ENCODE measurements at regions not wholly inside any gene's neighbourhood (a gene's known extent, or its start where the extent isn't known, plus 50 kb on each side); places are given as distances from the start of the nearest gene placed in this dataset.

- FAIRE-seq (no peak), DNase-seq (ENCODE audit: insufficient read length, low spot score) (no peak)
- TF ChIP-seq POLR2A (IDR thresholded peaks at IDR 0.05; ENCODE audit: low read depth, low read length): no peak
- TF ChIP-seq PAX5 (IDR thresholded peaks at IDR 0.05; ENCODE audit: insufficient read depth, low read length, severe bottlenecking): no peak
- no peak for TF ChIP-seq SPI1 (IDR thresholded peaks at IDR 0.05; ENCODE audit: low read depth, low read length)
- TF ChIP-seq POU2F2 (IDR thresholded peaks at IDR 0.05; ENCODE audit: low read depth, low read length): no peak
- no peak for TF ChIP-seq TAF1 (IDR thresholded peaks at IDR 0.05; ENCODE audit: low read depth, low read length)
- no peak for TF ChIP-seq POLR2AphosphoS5 (IDR thresholded peaks at IDR 0.05; ENCODE audit: low read depth, low read length)
Measured at GRCh38 chr16:86242244-86243122, 267.8 kb upstream of the FOXF1 start.

GRCh38 chr16:86243123-86243473 is 267.2 kb upstream of the FOXF1 start:
- no peak for FAIRE-seq
- TF ChIP-seq POLR2AphosphoS5 (IDR thresholded peaks at IDR 0.05; ENCODE audit: low read depth, low read length) (no peak), SPI1 (IDR thresholded peaks at IDR 0.05; ENCODE audit: low read depth, low read length) (no peak), PAX5 (IDR thresholded peaks at IDR 0.05; ENCODE audit: insufficient read depth, low read length, severe bottlenecking) (no peak), POLR2A (IDR thresholded peaks at IDR 0.05; ENCODE audit: low read depth, low read length) (no peak), POU2F2 (IDR thresholded peaks at IDR 0.05; ENCODE audit: low read depth, low read length) (no peak), TAF1 (IDR thresholded peaks at IDR 0.05; ENCODE audit: low read depth, low read length) (no peak)
- no peak for DNase-seq (ENCODE audit: insufficient read length, low spot score)

GRCh38 chr16:86243571-86244154 is 266.7 kb upstream of the FOXF1 start:
- TF ChIP-seq TAF1 (IDR thresholded peaks at IDR 0.05; ENCODE audit: low read depth, low read length): no peak
- no peak for TF ChIP-seq PAX5 (IDR thresholded peaks at IDR 0.05; ENCODE audit: insufficient read depth, low read length, severe bottlenecking)
- TF ChIP-seq POLR2A (IDR thresholded peaks at IDR 0.05; ENCODE audit: low read depth, low read length): no peak
- TF ChIP-seq POU2F2 (IDR thresholded peaks at IDR 0.05; ENCODE audit: low read depth, low read length): no peak
- TF ChIP-seq POLR2AphosphoS5 (IDR thresholded peaks at IDR 0.05; ENCODE audit: low read depth, low read length): no peak
- no peak for FAIRE-seq
- no peak for DNase-seq (ENCODE audit: insufficient read length, low spot score)

- TF ChIP-seq TAF1 (IDR thresholded peaks at IDR 0.05; ENCODE audit: low read depth, low read length) (no peak), POLR2A (IDR thresholded peaks at IDR 0.05; ENCODE audit: low read depth, low read length) (no peak), POU2F2 (IDR thresholded peaks at IDR 0.05; ENCODE audit: low read depth, low read length) (no peak), SPI1 (IDR thresholded peaks at IDR 0.05; ENCODE audit: low read depth, low read length) (no peak), PAX5 (IDR thresholded peaks at IDR 0.05; ENCODE audit: insufficient read depth, low read length, severe bottlenecking) (no peak)
- FAIRE-seq (no peak), DNase-seq (ENCODE audit: insufficient read length, low spot score) (no peak)
Measured at GRCh38 chr16:86244158-86244557, 266.2 kb upstream of the FOXF1 start.

- no peak for TF ChIP-seq TAF1 (IDR thresholded peaks at IDR 0.05; ENCODE audit: low read depth, low read length)
- no peak for TF ChIP-seq PAX5 (IDR thresholded peaks at IDR 0.05; ENCODE audit: insufficient read depth, low read length, severe bottlenecking)
- no peak for TF ChIP-seq SPI1 (IDR thresholded peaks at IDR 0.05; ENCODE audit: low read depth, low read length)
- no peak for TF ChIP-seq POU2F2 (IDR thresholded peaks at IDR 0.05; ENCODE audit: low read depth, low read length)
- TF ChIP-seq POLR2AphosphoS5 (IDR thresholded peaks at IDR 0.05; ENCODE audit: low read depth, low read length): no peak
- no peak for TF ChIP-seq POLR2A (IDR thresholded peaks at IDR 0.05; ENCODE audit: low read depth, low read length)
- no peak for FAIRE-seq
- DNase-seq (ENCODE audit: insufficient read length, low spot score): no peak
Measured at GRCh38 chr16:86244936-86245335, 265.4 kb upstream of the FOXF1 start.

GRCh38 chr16:86245351-86245750 is 265.0 kb upstream of the FOXF1 start:
- TF ChIP-seq POU2F2 (IDR thresholded peaks at IDR 0.05; ENCODE audit: low read depth, low read length): no peak
- TF ChIP-seq POLR2AphosphoS5 (IDR thresholded peaks at IDR 0.05; ENCODE audit: low read depth, low read length): no peak
- TF ChIP-seq TAF1 (IDR thresholded peaks at IDR 0.05; ENCODE audit: low read depth, low read length): no peak
- TF ChIP-seq PAX5 (IDR thresholded peaks at IDR 0.05; ENCODE audit: insufficient read depth, low read length, severe bottlenecking): no peak
- no peak for TF ChIP-seq SPI1 (IDR thresholded peaks at IDR 0.05; ENCODE audit: low read depth, low read length)
- no peak for TF ChIP-seq POLR2A (IDR thresholded peaks at IDR 0.05; ENCODE audit: low read depth, low read length)
- DNase-seq (ENCODE audit: insufficient read length, low spot score): no peak
- no peak for FAIRE-seq

GRCh38 chr16:86245895-86246294 is 264.4 kb upstream of the FOXF1 start:
- no peak for TF ChIP-seq POLR2A (IDR thresholded peaks at IDR 0.05; ENCODE audit: low read depth, low read length)
- no peak for TF ChIP-seq PAX5 (IDR thresholded peaks at IDR 0.05; ENCODE audit: insufficient read depth, low read length, severe bottlenecking)
- TF ChIP-seq POLR2AphosphoS5 (IDR thresholded peaks at IDR 0.05; ENCODE audit: low read depth, low read length): no peak
- no peak for TF ChIP-seq SPI1 (IDR thresholded peaks at IDR 0.05; ENCODE audit: low read depth, low read length)
- TF ChIP-seq POU2F2 (IDR thresholded peaks at IDR 0.05; ENCODE audit: low read depth, low read length): no peak
- TF ChIP-seq TAF1 (IDR thresholded peaks at IDR 0.05; ENCODE audit: low read depth, low read length): no peak
- no peak for FAIRE-seq

GRCh38 chr16:86248310-86248905 is 261.9 kb upstream of the FOXF1 start:
- TF ChIP-seq POLR2A (IDR thresholded peaks at IDR 0.05; ENCODE audit: low read depth, low read length) (no peak), PAX5 (IDR thresholded peaks at IDR 0.05; ENCODE audit: insufficient read depth, low read length, severe bottlenecking) (no peak), POU2F2 (IDR thresholded peaks at IDR 0.05; ENCODE audit: low read depth, low read length) (no peak), TAF1 (IDR thresholded peaks at IDR 0.05; ENCODE audit: low read depth, low read length) (no peak), SPI1 (IDR thresholded peaks at IDR 0.05; ENCODE audit: low read depth, low read length) (no peak), POLR2AphosphoS5 (IDR thresholded peaks at IDR 0.05; ENCODE audit: low read depth, low read length) (no peak)
- FAIRE-seq (no peak), DNase-seq (ENCODE audit: insufficient read length, low spot score) (no peak)

More at GRCh38 chr16:86245895-86246294, 264.4 kb upstream of the FOXF1 start:
- DNase-seq (ENCODE audit: insufficient read length, low spot score): no peak

- TF ChIP-seq POLR2A (IDR thresholded peaks at IDR 0.05; ENCODE audit: low read depth, low read length): no peak
- no peak for TF ChIP-seq POLR2AphosphoS5 (IDR thresholded peaks at IDR 0.05; ENCODE audit: low read depth, low read length)
- TF ChIP-seq PAX5 (IDR thresholded peaks at IDR 0.05; ENCODE audit: insufficient read depth, low read length, severe bottlenecking): no peak
- TF ChIP-seq POU2F2 (IDR thresholded peaks at IDR 0.05; ENCODE audit: low read depth, low read length): no peak
- TF ChIP-seq TAF1 (IDR thresholded peaks at IDR 0.05; ENCODE audit: low read depth, low read length): no peak
- no peak for TF ChIP-seq SPI1 (IDR thresholded peaks at IDR 0.05; ENCODE audit: low read depth, low read length)
Measured at GRCh38 chr16:86249631-86250030, 260.7 kb upstream of the FOXF1 start.

More at GRCh38 chr16:86249631-86250030, 260.7 kb upstream of the FOXF1 start:
- FAIRE-seq (no peak), DNase-seq (ENCODE audit: insufficient read length, low spot score) (no peak)
